ENCODE measurements at regions not wholly inside any gene's neighbourhood (a gene's known extent, or its start where the extent isn't known, plus 50 kb on each side); places are given as distances from the start of the nearest gene placed in this dataset.

DNA sequence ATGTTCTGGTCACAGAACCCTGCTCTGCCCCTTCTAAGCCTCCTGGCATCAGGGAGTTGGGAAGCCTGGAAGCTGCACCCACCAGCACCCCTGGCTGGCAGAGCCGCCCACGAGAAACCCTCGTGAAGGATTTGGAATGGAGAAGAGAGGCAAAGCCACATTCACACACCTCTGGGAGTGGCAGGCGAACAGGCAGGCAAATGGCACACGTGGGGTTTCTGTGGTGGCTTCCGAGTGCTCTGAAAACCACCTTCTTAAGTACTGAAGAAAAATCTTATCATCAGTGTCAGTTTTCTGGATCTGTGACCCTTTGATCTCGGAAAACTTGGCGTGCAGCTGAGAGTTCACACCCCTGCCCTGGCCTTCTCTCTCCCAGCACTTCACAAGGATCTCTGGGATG, 442.2 kb upstream of the FRG1 start:
- H3K9me3 ChIP-seq (ENCODE audit: control insufficient read depth in 2 of 3, insufficient read depth in 1 of 3, low read length in 3 of 3): no peaks in the 10 kb centered on the region
- no peaks in the 10 kb centered on the region for H3K36me3 ChIP-seq (ENCODE audit: control insufficient read depth in 2 of 3, insufficient read depth in 3 of 3, low read length in 3 of 3)
- H3K27me3 ChIP-seq (ENCODE audit: control insufficient read depth, insufficient read depth, low read length): no peaks in the 10 kb centered on the region
- DNase-seq (peak in 1 of 5 donors; percentile 6), FAIRE-seq (no peak)
- no peak overlapping the region for H3K27ac ChIP-seq (ENCODE audit: low read depth in 2 of 2, low read length in 2 of 2)
- intact Hi-C loops (cut with DNase I): no loop called here
- no peak overlapping the region for H3K9ac ChIP-seq (ENCODE audit: low read length in 3 of 3)
- H3K4me1 ChIP-seq (ENCODE audit: control insufficient read depth in 2 of 3, insufficient read depth in 2 of 3, low read depth in 1 of 3, low read length in 3 of 3): no peaks in the 10 kb centered on the region
- H3K4me3 ChIP-seq (ENCODE audit: low read length in 3 of 3): no peak overlapping the region
- TF ChIP-seq, protein P1, sequence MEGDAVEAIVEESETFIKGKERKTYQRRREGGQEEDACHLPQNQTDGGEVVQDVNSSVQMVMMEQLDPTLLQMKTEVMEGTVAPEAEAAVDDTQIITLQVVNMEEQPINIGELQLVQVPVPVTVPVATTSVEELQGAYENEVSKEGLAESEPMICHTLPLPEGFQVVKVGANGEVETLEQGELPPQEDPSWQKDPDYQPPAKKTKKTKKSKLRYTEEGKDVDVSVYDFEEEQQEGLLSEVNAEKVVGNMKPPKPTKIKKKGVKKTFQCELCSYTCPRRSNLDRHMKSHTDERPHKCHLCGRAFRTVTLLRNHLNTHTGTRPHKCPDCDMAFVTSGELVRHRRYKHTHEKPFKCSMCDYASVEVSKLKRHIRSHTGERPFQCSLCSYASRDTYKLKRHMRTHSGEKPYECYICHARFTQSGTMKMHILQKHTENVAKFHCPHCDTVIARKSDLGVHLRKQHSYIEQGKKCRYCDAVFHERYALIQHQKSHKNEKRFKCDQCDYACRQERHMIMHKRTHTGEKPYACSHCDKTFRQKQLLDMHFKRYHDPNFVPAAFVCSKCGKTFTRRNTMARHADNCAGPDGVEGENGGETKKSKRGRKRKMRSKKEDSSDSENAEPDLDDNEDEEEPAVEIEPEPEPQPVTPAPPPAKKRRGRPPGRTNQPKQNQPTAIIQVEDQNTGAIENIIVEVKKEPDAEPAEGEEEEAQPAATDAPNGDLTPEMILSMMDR (IDR thresholded peaks at IDR 0.05; ENCODE audit: borderline replicate concordance, extremely low read depth, insufficient read depth): no peak

DNA sequence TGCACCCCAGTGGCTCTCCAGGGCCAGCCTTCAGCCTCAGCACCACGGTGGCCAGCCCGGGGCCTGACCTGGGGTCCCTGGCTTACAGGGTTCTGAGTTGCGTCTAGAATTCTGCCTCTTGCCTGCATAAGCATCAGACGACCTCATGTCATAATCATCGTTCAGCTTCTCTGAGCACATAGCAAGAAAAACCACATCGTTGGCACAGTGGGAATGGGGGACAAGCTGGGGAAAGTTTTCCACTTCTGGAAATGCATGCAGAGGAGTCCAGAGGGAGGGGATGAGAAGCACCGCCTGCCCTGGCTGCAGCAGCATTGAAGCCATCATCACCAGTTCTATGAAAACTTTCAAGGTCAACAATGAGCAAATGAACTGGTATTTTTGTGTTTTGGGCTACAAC, 441.0 kb upstream of the FRG1 start:
- no peak overlapping the region for H3K9ac ChIP-seq (ENCODE audit: low read length in 3 of 3)
- H3K4me1 ChIP-seq (ENCODE audit: control insufficient read depth in 2 of 3, insufficient read depth in 2 of 3, low read depth in 1 of 3, low read length in 3 of 3): no peaks in the 10 kb centered on the region
- no peaks in the 10 kb centered on the region for H3K36me3 ChIP-seq (ENCODE audit: control insufficient read depth in 2 of 3, insufficient read depth in 3 of 3, low read length in 3 of 3)
- no peaks in the 10 kb centered on the region for H3K27me3 ChIP-seq (ENCODE audit: control insufficient read depth, insufficient read depth, low read length)
- H3K9me3 ChIP-seq (ENCODE audit: control insufficient read depth in 2 of 3, insufficient read depth in 1 of 3, low read length in 3 of 3): no peaks in the 10 kb centered on the region
- DNase-seq (no peak), FAIRE-seq (no peak)
- H3K4me3 ChIP-seq (ENCODE audit: low read length in 3 of 3): no peak overlapping the region
- no peak overlapping the region for H3K27ac ChIP-seq (ENCODE audit: low read depth in 2 of 2, low read length in 2 of 2)
- intact Hi-C loops (cut with DNase I): no loop called here
- TF ChIP-seq, protein P1 (IDR thresholded peaks at IDR 0.05; ENCODE audit: borderline replicate concordance, extremely low read depth, insufficient read depth): no peak

DNA sequence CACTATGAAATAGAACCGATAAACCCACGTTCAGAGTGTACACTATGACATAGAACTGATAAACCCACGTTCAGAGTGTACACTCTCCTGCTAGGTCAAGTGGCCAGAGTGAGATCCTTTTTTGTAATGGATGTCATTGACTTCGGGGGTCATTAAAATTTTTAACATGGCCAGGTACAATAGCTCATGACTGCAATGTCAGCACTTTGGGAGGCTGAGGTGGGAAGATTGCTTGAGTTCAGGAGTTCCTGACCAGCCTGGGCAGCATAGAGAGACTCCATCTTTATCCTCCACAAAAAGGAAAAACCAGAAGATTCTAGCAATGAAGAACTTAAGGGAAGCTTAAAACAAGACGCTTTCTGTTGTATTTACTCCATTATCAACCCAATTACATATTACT, 439.7 kb upstream of the FRG1 start:
- Histone ChIP-seq H3K27ac (ENCODE audit: low read depth in 2 of 2, low read length in 2 of 2) (no peak overlapping the region), H3K36me3 (ENCODE audit: control insufficient read depth in 2 of 3, insufficient read depth in 3 of 3, low read length in 3 of 3) (no peaks in the 10 kb centered on the region), H3K9ac (ENCODE audit: low read length in 3 of 3) (no peak overlapping the region), H3K4me1 (ENCODE audit: control insufficient read depth in 2 of 3, insufficient read depth in 2 of 3, low read depth in 1 of 3, low read length in 3 of 3) (no peaks in the 10 kb centered on the region), H3K4me3 (ENCODE audit: low read length in 3 of 3) (no peak overlapping the region), H3K27me3 (ENCODE audit: control insufficient read depth, insufficient read depth, low read length) (no peaks in the 10 kb centered on the region), H3K9me3 (ENCODE audit: control insufficient read depth in 2 of 3, insufficient read depth in 1 of 3, low read length in 3 of 3) (no peaks in the 10 kb centered on the region)
- DNase-seq: no peak
- FAIRE-seq: no peak
- intact Hi-C loops (cut with DNase I): no loop called here
- TF ChIP-seq, protein P1 (IDR thresholded peaks at IDR 0.05; ENCODE audit: borderline replicate concordance, extremely low read depth, insufficient read depth): no peak

DNA sequence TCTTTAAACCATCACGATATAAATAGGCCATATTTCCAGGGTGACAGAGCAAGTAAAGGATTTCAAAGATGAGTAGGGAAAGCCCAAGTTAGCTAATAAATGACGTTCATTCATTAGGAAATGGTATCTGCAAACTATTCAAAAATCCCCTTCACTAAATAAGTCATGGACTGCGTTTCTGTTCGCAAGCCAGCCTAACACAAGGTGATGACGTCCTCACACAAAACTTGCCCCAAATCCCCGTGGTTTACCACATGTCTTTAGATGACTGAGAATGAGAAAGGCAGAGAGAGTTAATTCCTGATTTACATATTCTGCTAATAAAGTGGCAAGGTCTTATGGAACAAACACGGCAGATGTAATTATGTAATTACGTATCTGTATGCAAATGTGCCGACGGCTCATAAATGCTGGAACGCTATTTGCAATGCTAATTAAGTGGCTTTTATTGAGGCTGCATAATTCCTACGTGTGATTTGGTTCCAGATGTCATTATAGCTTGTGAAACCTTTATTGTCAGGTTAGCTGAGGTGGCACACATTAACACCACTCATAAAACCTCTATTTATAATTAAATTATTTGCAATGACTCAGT, 437.7 kb upstream of the FRG1 start:
- H3K4me3 ChIP-seq (ENCODE audit: low read length in 3 of 3): no peak overlapping the region
- TF ChIP-seq, protein P1 (IDR thresholded peaks at IDR 0.05; ENCODE audit: borderline replicate concordance, extremely low read depth, insufficient read depth): no peak
- FAIRE-seq (no peak), DNase-seq (no peak)
- H3K27me3 ChIP-seq (ENCODE audit: control insufficient read depth, insufficient read depth, low read length): no peaks in the 10 kb centered on the region
- intact Hi-C loops (cut with DNase I): no loop called here
- no peak overlapping the region for H3K27ac ChIP-seq (ENCODE audit: low read depth in 2 of 2, low read length in 2 of 2)
- H3K4me1 ChIP-seq (ENCODE audit: control insufficient read depth in 2 of 3, insufficient read depth in 2 of 3, low read depth in 1 of 3, low read length in 3 of 3): no peaks in the 10 kb centered on the region
- H3K9me3 ChIP-seq (ENCODE audit: control insufficient read depth in 2 of 3, insufficient read depth in 1 of 3, low read length in 3 of 3): no peaks in the 10 kb centered on the region
- H3K9ac ChIP-seq (ENCODE audit: low read length in 3 of 3): no peak overlapping the region
- H3K36me3 ChIP-seq (ENCODE audit: control insufficient read depth in 2 of 3, insufficient read depth in 3 of 3, low read length in 3 of 3): no peaks in the 10 kb centered on the region
